Endothelial cell of umbilical vein (primary cell): ENCODE measurements at regions not wholly inside any gene's neighbourhood (a gene's known extent, or its start where the extent isn't known, plus 50 kb on each side); places are given as distances from the start of the nearest gene placed in this dataset.

Experiments
- EZH2 ChIP-seq: IDR thresholded peaks from 2 replicates; pipeline ENCODE4 v1.6.1; 2012; ENCODE audit warnings: borderline replicate concordance, low read depth, mild to moderate bottlenecking, moderate library complexity, low read length, inconsistent platforms; ENCODE audit not compliant: severe bottlenecking
- POLR2AphosphoS5 ChIP-seq: IDR thresholded peaks from 2 replicates; pipeline ENCODE4 v1.6.1; 2012; ENCODE audit warnings: low read depth, mild to moderate bottlenecking, control low read depth, low read length, moderate library complexity; ENCODE audit not compliant: insufficient read depth
- TF ChIP-seq, protein P1 (sequence below), 2 donors: IDR thresholded peaks; 1 replicate in 1 of 2; 2 replicates in 1 of 2; pipeline ENCODE4 v1.5.1; 2011; ENCODE audit warnings: low read length in 2 of 2, mild to moderate bottlenecking in 2 of 2, moderate library complexity in 2 of 2, control low read depth in 1 of 2, inconsistent platforms in 1 of 2, low read depth in 1 of 2; ENCODE audit not compliant: insufficient read depth in 1 of 2; ENCODE audit errors: extremely low read depth in 1 of 2

DNA sequence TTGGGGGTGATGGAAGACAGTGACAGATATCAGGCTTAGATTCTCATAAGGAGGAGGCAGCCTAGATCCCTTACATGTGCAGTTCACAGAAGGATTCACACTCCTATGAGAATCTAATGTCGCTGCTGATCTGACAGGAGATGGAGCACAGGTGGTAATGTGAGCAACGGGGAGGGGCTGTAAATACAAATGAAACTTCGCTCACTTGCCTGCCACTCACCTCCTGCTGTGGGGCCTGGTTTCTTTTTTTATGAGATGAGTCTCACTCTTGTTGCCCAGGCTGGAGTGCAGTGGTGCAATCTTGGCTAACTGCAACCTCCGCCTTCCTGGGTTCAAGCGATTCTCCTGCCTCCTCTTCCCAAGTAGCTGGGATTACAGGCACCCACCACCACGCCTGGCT is 258.6 kb downstream of the EN1 start:
- TF ChIP-seq EZH2 (no peak), POLR2AphosphoS5 (no peak)
- TF ChIP-seq, protein P1, sequence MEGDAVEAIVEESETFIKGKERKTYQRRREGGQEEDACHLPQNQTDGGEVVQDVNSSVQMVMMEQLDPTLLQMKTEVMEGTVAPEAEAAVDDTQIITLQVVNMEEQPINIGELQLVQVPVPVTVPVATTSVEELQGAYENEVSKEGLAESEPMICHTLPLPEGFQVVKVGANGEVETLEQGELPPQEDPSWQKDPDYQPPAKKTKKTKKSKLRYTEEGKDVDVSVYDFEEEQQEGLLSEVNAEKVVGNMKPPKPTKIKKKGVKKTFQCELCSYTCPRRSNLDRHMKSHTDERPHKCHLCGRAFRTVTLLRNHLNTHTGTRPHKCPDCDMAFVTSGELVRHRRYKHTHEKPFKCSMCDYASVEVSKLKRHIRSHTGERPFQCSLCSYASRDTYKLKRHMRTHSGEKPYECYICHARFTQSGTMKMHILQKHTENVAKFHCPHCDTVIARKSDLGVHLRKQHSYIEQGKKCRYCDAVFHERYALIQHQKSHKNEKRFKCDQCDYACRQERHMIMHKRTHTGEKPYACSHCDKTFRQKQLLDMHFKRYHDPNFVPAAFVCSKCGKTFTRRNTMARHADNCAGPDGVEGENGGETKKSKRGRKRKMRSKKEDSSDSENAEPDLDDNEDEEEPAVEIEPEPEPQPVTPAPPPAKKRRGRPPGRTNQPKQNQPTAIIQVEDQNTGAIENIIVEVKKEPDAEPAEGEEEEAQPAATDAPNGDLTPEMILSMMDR (IDR thresholded peaks at IDR 0.05; ENCODE audit: extremely low read depth in 1 of 2, insufficient read depth in 1 of 2, low read depth in 1 of 2, low read length in 2 of 2) = no peak
